Suppressor macrophage (primary cell): ENCODE measurements at regions not wholly inside any gene's neighbourhood (a gene's known extent, or its start where the extent isn't known, plus 50 kb on each side); places are given as distances from the start of the nearest gene placed in this dataset.

Experiments
- DNase-seq, 4 experiments: peaks; one replicate each; pipeline ENCODE4 v3.0.0-alpha.2; 2020 to 2022

GRCh38 chr1:55339681-55340080 is 124.5 kb upstream of the USP24 start:
- no peak for DNase-seq

GRCh38 chr1:55338448-55338820 is 123.3 kb upstream of the USP24 start:
- no peak for DNase-seq

GRCh38 chr1:55337801-55338447 is 122.8 kb upstream of the USP24 start:
- DNase-seq, result peak; percentile 54 to 78 (median 68)

GRCh38 chr1:55334797-55335196 is 119.6 kb upstream of the USP24 start:
- DNase-seq, result peak in 1 of 4 experiments; percentile 8

GRCh38 chr1:55334160-55334559 is 119.0 kb upstream of the USP24 start:
- DNase-seq, result peak; percentile 21 to 54 (median 49)

GRCh38 chr1:55333461-55333860 is 118.3 kb upstream of the USP24 start:
- DNase-seq, result no peak

GRCh38 chr1:55331351-55331750 is 116.2 kb upstream of the USP24 start:
- no peak for DNase-seq

- no peak for DNase-seq
Observed at GRCh38 chr1:55329808-55330432, 114.8 kb upstream of the USP24 start.

GRCh38 chr1:55329091-55329490 is 113.9 kb upstream of the USP24 start:
- no peak for DNase-seq

GRCh38 chr1:55326496-55327243 is 111.5 kb upstream of the USP24 start:
- DNase-seq, result no peak

GRCh38 chr1:55323760-55324159 is 108.6 kb upstream of the USP24 start:
- DNase-seq, result no peak

GRCh38 chr1:55322842-55323241 is 107.7 kb upstream of the USP24 start:
- DNase-seq, result no peak

- DNase-seq, result no peak
Observed at GRCh38 chr1:55321942-55322341, 106.8 kb upstream of the USP24 start.

GRCh38 chr1:55320891-55321290 is 105.7 kb upstream of the USP24 start:
- no peak for DNase-seq

- peak; percentile 45 to 71 (median 54) for DNase-seq
Observed at GRCh38 chr1:55318116-55318817, 103.1 kb upstream of the USP24 start.

GRCh38 chr1:55317673-55318072 is 102.5 kb upstream of the USP24 start:
- no peak for DNase-seq

GRCh38 chr1:55316947-55317662 is 101.9 kb upstream of the USP24 start:
- DNase-seq, result no peak

- peak in 2 of 4 experiments; percentile 10 to 29 for DNase-seq
Observed at GRCh38 chr1:55316502-55316901, 101.3 kb upstream of the USP24 start.

- DNase-seq, result no peak
Observed at GRCh38 chr1:55315552-55315951, 100.4 kb upstream of the USP24 start.

GRCh38 chr1:55314740-55315139 is 99.6 kb upstream of the USP24 start:
- DNase-seq, result no peak

- no peak for DNase-seq
Observed at GRCh38 chr1:55313903-55314302, 98.7 kb upstream of the USP24 start.

- DNase-seq, result no peak
Observed at GRCh38 chr1:55311979-55312378, 96.8 kb upstream of the USP24 start.
